SH-SY5Y (cell line): ENCODE measurements at regions not wholly inside any gene's neighbourhood (a gene's known extent, or its start where the extent isn't known, plus 50 kb on each side); places are given as distances from the start of the nearest gene placed in this dataset.

ENCODE experiments used
- GATA2 ChIP-seq: IDR thresholded peaks from 2 replicates; pipeline ENCODE4 v1.6.1; 2011; ENCODE audit warnings: mild to moderate bottlenecking, low read depth, low read length
- GATA3 ChIP-seq: IDR thresholded peaks from 2 replicates; pipeline ENCODE4 v1.6.1; 2011; ENCODE audit warnings: low read depth, mild to moderate bottlenecking, low read length, moderate library complexity

- TF ChIP-seq GATA2 (no peak; the same call in 1 of the 2 replicates), GATA3 (no peak)
Observed at GRCh38 chr1:199843861-199844260, 183.6 kb upstream of the NR5A2 start.
